ENCODE measurements at regions not wholly inside any gene's neighbourhood (a gene's known extent, or its start where the extent isn't known, plus 50 kb on each side); places are given as distances from the start of the nearest gene placed in this dataset.
"Not testable (repeated sequence)": the region's sequence is repeated elsewhere in the genome, so short reads cannot be mapped to it uniquely, and the experiment has no call there.

GRCh38 chr4:24197955-24198354, 308.1 kb upstream of the PPARGC1A start:
- Mint-ChIP-seq H3K27me3 (no peaks in the 10 kb centered on the region), H3K4me3 (no peak overlapping the region), H3K27ac (no peak overlapping the region), H3K4me1 (ENCODE audit: low read depth) (no peaks in the 10 kb centered on the region), H3K9me3 (no peaks in the 10 kb centered on the region), H3K36me3 (no peaks in the 10 kb centered on the region)
- ChIA-PET POLR2A (no interaction called here), CTCF (no interaction called here)
- no peak for DNase-seq
- intact Hi-C loops (cut with micrococcal nuclease): no loop called here

DNA sequence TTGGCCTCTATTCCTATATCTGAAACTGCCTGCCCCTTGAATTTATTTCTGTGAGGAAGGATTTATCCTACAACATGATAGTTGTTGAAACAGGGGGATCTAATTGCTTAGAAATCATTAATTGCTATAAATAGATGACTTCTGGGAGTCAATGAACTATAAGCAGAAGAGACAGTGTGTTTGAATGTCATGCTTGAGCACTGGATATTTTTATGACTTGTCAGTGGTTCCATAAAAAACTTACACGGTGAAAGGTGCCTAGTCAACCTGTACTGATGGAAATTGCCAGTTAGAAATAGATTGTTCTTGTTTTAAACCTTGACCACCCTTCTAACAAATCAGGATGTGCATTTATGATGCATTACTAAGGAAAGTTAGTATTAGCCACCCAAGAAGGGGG, 306.9 kb upstream of the PPARGC1A start:
- Mint-ChIP-seq H3K4me1 (ENCODE audit: low read depth) (no peaks in the 10 kb centered on the region), H3K4me3 (no peak overlapping the region), H3K9me3 (no peaks in the 10 kb centered on the region), H3K27me3 (no peaks in the 10 kb centered on the region), H3K36me3 (no peaks in the 10 kb centered on the region), H3K27ac (no peak overlapping the region)
- DNase-seq: no peak
- ChIA-PET CTCF (no interaction called here), POLR2A (no interaction called here)
- intact Hi-C loops (cut with micrococcal nuclease): no loop called here

DNA sequence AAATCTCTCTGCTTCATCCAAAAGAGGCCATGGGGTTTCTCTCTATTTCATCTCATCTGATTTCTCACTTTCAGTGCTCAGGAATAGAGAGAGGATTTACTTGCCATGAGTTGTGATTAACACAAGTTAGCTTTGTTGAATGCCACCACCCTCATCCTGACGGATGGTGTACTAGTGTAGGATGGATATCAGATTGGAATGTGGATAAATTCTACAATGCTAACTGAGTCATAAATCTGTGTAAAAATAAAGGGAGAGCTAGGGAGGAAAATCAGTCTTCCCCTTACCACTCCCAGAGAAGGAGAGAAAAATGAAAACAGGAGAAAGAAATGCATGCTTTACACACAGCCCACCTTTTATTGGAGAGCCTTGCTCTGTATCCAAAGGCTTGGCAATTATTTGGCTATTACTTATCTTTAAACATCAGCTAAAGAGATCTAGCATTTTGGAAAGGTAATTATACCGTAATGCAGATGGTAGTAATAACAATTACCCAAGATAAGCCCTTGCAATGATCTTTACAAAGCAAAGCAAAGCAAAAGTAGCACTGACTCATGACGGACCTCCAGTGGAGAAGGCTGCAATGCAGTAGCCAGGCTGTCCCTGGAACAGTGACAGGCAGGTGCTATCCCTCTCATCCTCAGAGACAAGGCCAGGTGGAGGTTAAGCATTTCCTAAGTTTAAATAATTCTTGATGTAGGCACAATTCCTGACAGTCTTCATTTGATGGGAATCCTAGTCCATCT, 306.3 kb upstream of the PPARGC1A start:
- CTCF ChIA-PET: no interaction called here
- DNase-seq: no peak
- no peaks in the 10 kb centered on the region for H3K36me3 Mint-ChIP-seq
- H3K27me3 Mint-ChIP-seq: no peaks in the 10 kb centered on the region
- no peak overlapping the region for H3K27ac Mint-ChIP-seq
- POLR2A ChIA-PET: no interaction called here
- H3K4me1 Mint-ChIP-seq (ENCODE audit: low read depth): no peaks in the 10 kb centered on the region
- no peaks in the 10 kb centered on the region for H3K9me3 Mint-ChIP-seq
- intact Hi-C loops (cut with micrococcal nuclease): no loop called here
- no peak overlapping the region for H3K4me3 Mint-ChIP-seq

- no peaks in the 10 kb centered on the region for H3K27me3 Mint-ChIP-seq
- no peak for DNase-seq
- H3K4me3 Mint-ChIP-seq: no peak overlapping the region
- H3K27ac Mint-ChIP-seq: no peak overlapping the region
- intact Hi-C loops (cut with micrococcal nuclease): no loop called here
- ChIA-PET CTCF (no interaction called here), POLR2A (no interaction called here)
- H3K9me3 Mint-ChIP-seq: no peaks in the 10 kb centered on the region
- H3K4me1 Mint-ChIP-seq (ENCODE audit: low read depth): no peaks in the 10 kb centered on the region
- no peaks in the 10 kb centered on the region for H3K36me3 Mint-ChIP-seq
These were observed 302.3 kb upstream of the PPARGC1A start for GRCh38 chr4:24192018-24192641.

DNA sequence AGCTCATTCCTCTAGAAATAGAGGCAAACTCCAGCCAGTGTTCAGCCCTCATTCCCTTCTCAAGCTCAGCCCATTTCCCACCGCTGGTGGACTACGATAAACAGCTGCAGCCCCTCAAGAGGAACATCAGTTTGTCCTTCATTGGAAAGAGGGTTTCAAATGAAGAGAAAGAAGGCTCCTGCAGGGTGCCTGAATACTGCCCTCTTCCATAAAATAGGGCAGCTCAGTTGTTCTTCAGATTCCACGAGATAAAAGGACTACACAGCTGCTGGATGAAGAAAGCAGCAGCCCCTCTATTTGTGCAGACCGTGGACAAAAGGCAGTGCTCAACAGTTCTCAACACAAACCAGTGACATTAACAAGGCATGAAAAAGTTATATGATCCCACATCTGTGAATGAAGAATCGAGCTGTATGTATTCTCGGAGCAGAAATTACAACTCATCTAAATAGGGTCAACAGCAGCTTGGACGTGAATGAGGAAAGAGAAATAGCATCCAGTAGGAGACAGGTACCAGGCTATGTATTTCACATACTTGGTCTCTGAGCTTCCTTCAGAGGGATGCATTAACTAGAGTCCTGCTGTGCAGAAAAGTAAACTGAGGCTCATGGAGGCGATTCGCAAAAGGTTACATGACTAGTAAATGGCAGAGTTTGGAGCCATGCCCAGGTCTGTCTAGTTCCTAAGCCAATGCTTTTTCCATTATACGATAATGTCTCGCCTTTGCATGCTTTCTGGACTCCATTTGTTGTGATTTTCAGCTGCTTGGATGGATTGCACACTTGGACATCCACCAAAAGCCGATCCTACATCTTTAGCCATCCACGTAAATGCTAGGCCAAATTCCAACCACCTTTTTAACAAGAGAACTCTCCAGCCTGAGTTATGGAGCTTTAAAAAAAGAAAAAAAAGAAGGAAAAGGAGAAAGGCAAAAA, 301.2 kb upstream of the PPARGC1A start:
- H3K27me3 Mint-ChIP-seq: no peaks in the 10 kb centered on the region
- intact Hi-C loops (cut with micrococcal nuclease): no loop called here
- no peaks in the 10 kb centered on the region for H3K4me1 Mint-ChIP-seq (ENCODE audit: low read depth)
- ChIA-PET CTCF (no interaction called here), POLR2A (no interaction called here)
- H3K36me3 Mint-ChIP-seq: no peaks in the 10 kb centered on the region
- no peak for DNase-seq
- no peak overlapping the region for H3K4me3 Mint-ChIP-seq
- H3K9me3 Mint-ChIP-seq: no peaks in the 10 kb centered on the region
- no peak overlapping the region for H3K27ac Mint-ChIP-seq

- Mint-ChIP-seq H3K4me1 (ENCODE audit: low read depth) (no peaks in the 10 kb centered on the region), H3K27me3 (no peaks in the 10 kb centered on the region), H3K9me3 (no peaks in the 10 kb centered on the region), H3K4me3 (no peak overlapping the region), H3K27ac (no peak overlapping the region), H3K36me3 (no peaks in the 10 kb centered on the region)
- intact Hi-C loops (cut with micrococcal nuclease): no loop called here
- no peak for DNase-seq
- ChIA-PET POLR2A (no interaction called here), CTCF (no interaction called here)
These were observed 298.6 kb upstream of the PPARGC1A start for GRCh38 chr4:24188459-24188858.

- DNase-seq: no peak
- H3K36me3 Mint-ChIP-seq: no peaks in the 10 kb centered on the region
- ChIA-PET POLR2A (no interaction called here), CTCF (no interaction called here)
- H3K9me3 Mint-ChIP-seq: no peaks in the 10 kb centered on the region
- H3K27me3 Mint-ChIP-seq: no peaks in the 10 kb centered on the region
- intact Hi-C loops (cut with micrococcal nuclease): no loop called here
- H3K4me1 Mint-ChIP-seq (ENCODE audit: low read depth): no peaks in the 10 kb centered on the region
- no peak overlapping the region for H3K4me3 Mint-ChIP-seq
- no peak overlapping the region for H3K27ac Mint-ChIP-seq
These were observed 296.6 kb upstream of the PPARGC1A start for GRCh38 chr4:24186466-24186865.

DNA sequence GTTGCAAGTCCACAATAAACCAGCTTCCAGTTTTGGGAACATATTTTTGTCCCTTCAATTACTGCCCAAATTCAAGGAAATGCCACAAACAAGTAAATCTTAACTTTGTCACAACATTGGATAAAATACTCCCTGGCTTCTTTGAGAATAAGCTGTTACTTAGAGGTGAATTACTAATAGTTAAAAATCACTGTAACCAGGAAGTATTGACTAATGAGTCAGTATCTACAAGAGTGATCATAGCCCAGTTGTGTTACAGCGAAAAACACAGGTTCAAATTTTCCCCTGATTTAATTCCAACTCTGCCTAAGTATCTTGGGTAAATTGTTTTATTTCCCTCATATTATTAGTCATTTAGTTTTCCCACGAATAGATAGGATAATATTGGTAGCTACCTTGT, 291.2 kb upstream of the PPARGC1A start:
- ChIA-PET POLR2A (no interaction called here), CTCF (no interaction called here)
- intact Hi-C loops (cut with micrococcal nuclease): no loop called here
- Mint-ChIP-seq H3K27ac (no peak overlapping the region), H3K27me3 (no peaks in the 10 kb centered on the region), H3K4me3 (no peak overlapping the region), H3K9me3 (peaks cover 5% of the 10 kb centered on the region), H3K4me1 (ENCODE audit: low read depth) (no peaks in the 10 kb centered on the region), H3K36me3 (no peaks in the 10 kb centered on the region)
- DNase-seq: no peak

DNA sequence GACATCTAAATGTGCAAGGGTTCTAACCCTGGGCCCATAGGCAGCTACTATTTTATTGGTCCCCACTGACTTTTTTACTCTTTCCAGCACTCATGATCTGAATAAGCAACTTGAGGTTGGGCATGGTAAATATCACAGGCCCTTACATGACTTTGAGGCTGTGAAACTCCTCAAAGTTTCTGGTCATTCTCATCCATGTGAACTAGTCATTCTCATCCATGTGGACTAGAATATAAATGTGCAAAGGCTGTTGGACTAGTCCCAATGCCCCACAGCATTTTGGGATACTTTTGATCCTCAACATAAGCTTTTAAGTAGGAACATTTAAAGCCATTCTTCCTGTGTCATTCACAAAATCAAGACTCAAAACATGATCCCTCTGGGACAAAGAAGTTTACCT, 290.7 kb upstream of the PPARGC1A start:
- no peak overlapping the region for H3K4me3 Mint-ChIP-seq
- H3K27me3 Mint-ChIP-seq: no peaks in the 10 kb centered on the region
- no peak overlapping the region for H3K27ac Mint-ChIP-seq
- intact Hi-C loops (cut with micrococcal nuclease): no loop called here
- ChIA-PET CTCF (no interaction called here), POLR2A (no interaction called here)
- no peaks in the 10 kb centered on the region for H3K36me3 Mint-ChIP-seq
- H3K4me1 Mint-ChIP-seq (ENCODE audit: low read depth): no peaks in the 10 kb centered on the region
- DNase-seq: no peak
- H3K9me3 Mint-ChIP-seq: peaks cover 6% of the 10 kb centered on the region

- peaks cover 6% of the 10 kb centered on the region for H3K9me3 Mint-ChIP-seq
- H3K36me3 Mint-ChIP-seq: no peaks in the 10 kb centered on the region
- POLR2A ChIA-PET: no interaction called here
- CTCF ChIA-PET: no interaction called here
- intact Hi-C loops (cut with micrococcal nuclease): no loop called here
- no peaks in the 10 kb centered on the region for H3K27me3 Mint-ChIP-seq
- H3K4me3 Mint-ChIP-seq: no peak overlapping the region
- H3K4me1 Mint-ChIP-seq (ENCODE audit: low read depth): no peaks in the 10 kb centered on the region
- no peak overlapping the region for H3K27ac Mint-ChIP-seq
- DNase-seq: no peak
These were observed 289.5 kb upstream of the PPARGC1A start for GRCh38 chr4:24179201-24179840.

DNA sequence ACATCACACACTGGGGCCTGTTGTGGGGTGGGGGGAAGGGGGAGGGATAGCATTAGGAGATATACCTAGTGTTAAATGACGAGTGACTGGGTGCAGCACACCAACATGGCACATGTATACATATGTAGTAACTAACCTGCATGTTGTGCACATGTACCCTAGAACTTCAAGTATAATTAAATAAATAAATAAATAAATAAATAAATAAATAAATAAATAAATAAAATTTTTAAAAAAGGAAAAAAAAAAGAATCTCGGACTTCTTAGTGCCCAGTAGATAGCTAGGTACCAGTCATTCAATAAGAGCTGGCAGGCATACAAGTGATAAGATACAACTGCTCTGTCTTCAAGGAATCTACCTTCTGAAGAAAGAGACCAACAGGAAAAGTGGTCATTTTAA, 287.6 kb upstream of the PPARGC1A start:
- H3K27ac Mint-ChIP-seq; POLR2A ChIA-PET; DNase-seq; H3K27me3 Mint-ChIP-seq; intact Hi-C loops (cut with micrococcal nuclease); H3K4me3 Mint-ChIP-seq; H3K9me3 Mint-ChIP-seq; H3K36me3 Mint-ChIP-seq; H3K4me1 Mint-ChIP-seq (ENCODE audit: low read depth); CTCF ChIA-PET: not testable (repeated sequence)

GRCh38 chr4:24175707-24176106, 285.9 kb upstream of the PPARGC1A start:
- DNase-seq: no peak
- Mint-ChIP-seq H3K9me3 (peaks cover 6% of the 10 kb centered on the region), H3K27me3 (peaks cover 2% of the 10 kb centered on the region), H3K4me1 (ENCODE audit: low read depth) (no peaks in the 10 kb centered on the region), H3K27ac (no peak overlapping the region), H3K36me3 (no peaks in the 10 kb centered on the region), H3K4me3 (no peak overlapping the region)
- intact Hi-C loops (cut with micrococcal nuclease): no loop called here
- ChIA-PET CTCF (no interaction called here), POLR2A (no interaction called here)

All from activated CD4-positive, alpha-beta memory T cell treated with anti-CD3 and anti-CD28 coated beads for 36 hours (primary cell).